ENCODE measurements at regions not wholly inside any gene's neighbourhood (a gene's known extent, or its start where the extent isn't known, plus 50 kb on each side); places are given as distances from the start of the nearest gene placed in this dataset.

DNA sequence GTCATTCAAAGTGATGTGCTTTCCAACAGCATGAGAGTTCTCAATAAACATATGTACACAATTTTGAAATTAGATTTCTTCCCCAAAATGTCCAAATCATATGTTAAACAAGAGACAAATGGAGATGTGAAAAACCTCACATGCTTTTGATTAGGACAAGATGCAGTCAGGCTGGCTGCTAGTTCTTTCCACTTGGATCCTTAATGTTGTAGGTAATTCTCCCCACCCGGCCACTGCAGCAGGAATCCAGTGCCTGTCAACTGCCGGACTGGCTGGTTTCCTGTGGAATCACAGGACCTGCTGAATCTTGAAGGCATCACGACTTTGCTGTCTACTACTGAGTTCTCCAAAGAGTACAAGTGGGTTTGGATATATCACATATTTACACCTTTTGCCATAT is 138.6 kb upstream of the AKR1E2 start:
- no peak for DNase-seq

DNA sequence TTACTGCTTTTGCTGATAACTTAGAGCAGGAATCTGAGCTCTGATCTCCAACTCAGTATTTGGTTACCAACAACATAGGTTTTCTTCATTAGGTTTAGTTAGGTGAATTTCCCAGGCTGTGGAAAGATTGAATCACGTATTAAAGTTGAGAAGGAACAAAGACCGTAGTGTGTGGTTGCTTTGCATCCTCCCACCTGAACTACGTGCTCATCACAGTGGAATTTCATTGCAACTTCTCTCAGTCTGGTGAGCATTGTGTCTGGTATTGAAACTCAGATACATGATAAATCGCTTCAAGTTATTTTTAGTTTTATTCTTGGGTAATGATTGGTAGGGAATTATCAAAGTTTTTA is 139.4 kb upstream of the AKR1E2 start:
- no peak for DNase-seq

DNA sequence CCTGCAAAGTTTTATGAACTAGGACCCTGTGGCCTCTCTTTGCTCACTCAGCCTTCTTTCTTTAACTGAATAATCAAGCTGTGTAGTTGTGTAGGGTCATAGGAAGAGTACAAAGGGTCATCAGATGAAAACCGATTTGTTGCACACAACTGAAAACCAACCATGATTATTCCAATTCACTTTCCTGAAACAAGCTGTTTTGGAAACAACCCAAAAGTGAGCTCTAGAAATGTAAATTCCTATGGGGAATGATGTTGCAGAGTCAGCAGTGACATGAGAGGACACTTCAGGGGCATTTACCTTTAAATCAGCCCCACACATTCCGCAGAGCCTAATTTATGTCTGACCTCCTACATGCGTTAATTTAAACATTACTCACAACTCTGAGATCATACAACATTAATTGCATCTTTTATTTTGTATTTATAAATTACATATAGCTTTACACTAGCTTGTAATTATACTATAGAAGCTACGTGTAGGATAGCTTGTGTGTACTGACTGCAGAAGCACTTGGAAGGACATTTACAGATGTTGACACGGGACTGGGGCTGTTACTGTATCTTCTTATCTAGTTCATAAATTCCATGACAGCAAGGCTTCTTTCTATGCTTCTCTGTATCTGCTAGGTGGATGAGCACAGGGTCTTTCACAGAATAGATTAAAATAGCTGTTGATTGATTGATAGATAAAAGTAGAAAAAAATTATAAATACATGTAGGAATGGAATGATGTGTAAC is 139.9 kb upstream of the AKR1E2 start:
- DNase-seq = no peak

DNA sequence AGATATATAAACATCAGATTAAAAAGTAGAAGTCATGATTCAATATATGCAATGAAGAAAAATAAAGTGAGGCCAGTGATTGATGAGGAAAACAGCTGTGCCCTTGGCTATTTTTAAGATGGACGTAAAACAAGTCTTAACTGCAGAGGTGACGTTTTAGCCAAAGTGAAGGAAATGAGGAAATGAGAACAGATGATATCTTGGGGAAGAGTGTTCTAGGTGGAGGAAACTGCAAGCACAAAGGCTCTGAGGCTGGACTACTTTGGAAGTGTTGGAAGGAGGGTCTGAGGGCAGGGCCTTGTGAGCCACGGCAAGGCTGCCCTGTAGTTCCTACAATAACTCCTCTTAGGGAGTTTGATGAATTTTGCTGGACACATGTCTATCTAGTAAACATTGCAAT is 140.5 kb upstream of the AKR1E2 start:
- DNase-seq = no peak

DNA sequence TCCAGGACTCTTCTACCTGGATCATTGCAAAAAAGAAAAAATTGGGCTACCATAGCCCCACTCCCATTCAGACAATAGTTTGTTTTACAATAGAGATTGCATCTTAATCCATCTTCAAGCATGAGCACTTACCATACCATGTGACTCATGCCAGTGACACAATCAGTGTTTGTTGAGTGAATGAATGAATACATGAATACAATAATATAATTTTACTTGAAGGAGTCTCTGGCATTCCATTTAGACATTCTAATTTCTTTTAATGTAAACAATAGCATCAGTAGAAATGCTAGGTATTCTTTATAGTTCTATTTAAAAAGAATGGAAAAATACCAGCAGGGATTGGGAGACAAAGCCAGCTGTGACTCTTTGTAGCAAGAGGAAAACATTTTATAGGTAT is 141.6 kb upstream of the AKR1E2 start:
- no peak for DNase-seq

DNA sequence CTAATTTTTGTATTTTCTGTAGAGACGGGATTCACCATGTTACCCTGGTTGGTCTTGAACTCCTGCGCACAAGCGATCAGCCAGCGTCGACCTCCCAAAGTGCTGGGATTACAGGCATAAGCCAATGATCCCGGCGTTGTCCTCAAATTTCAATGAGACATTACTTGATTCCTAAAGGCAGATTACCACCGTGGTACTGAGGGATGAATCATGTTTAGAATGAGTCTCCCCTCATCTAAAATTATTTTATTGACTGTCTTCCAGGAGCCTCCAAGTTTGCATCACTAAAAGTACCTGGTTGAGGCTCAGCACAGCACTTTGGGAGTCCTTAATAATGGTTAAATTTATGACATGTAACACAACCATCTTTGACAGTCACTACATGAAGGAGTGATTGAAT is 142.2 kb upstream of the AKR1E2 start:
- no peak for DNase-seq

DNA sequence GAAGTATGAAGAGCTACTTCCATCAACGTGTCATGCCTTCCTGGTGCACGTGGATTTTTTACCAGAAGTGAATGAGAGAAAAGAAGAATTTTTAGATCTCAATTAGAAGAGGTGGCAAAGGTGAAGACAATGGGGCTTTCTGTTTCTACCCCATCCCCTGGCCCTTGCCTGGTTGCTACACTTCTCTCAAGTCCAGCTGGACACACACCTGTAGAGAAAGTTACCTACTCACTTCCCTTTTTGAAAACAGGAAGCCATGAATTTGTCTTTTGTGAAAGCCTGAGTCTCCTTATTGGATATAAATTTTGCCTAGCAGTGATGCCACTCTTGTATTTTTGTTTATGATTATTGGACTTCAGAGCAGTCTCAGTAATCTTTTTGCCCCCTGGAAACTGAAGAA is 142.9 kb upstream of the AKR1E2 start:
- DNase-seq = no peak

DNA sequence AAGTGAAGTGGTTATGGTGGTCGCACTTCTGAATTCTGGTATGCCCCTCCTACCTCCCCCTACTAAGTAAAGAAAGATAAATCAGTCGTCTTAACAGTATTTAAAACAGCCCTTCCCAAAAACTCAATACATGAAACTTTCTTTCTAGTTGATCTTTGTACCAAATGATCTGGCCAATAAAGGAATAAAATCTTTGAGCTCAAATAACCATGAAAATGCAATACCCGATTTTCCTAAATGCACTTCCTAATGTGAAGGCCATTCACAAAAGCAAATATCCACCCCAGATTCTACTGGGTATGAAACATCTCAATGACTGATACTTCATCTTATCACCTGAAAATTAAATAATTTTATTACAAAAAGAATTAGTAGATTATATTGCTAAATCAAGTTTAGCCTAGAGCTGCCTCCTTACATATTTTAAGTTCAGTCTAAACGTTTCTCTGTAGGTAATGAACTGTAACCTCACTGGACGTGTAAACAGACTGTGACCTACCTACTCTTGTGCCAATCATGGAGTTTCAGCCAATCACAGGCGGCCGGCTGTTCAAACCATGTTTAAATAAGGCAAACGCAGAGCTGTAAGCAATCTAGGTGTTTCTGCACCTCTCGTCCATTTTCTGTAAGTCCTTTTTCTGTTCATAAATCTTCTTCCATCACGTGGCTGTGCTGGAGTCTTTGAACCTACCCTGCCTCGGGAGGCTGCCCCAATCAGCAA is 146.9 kb upstream of the AKR1E2 start:
- no peak for DNase-seq

DNA sequence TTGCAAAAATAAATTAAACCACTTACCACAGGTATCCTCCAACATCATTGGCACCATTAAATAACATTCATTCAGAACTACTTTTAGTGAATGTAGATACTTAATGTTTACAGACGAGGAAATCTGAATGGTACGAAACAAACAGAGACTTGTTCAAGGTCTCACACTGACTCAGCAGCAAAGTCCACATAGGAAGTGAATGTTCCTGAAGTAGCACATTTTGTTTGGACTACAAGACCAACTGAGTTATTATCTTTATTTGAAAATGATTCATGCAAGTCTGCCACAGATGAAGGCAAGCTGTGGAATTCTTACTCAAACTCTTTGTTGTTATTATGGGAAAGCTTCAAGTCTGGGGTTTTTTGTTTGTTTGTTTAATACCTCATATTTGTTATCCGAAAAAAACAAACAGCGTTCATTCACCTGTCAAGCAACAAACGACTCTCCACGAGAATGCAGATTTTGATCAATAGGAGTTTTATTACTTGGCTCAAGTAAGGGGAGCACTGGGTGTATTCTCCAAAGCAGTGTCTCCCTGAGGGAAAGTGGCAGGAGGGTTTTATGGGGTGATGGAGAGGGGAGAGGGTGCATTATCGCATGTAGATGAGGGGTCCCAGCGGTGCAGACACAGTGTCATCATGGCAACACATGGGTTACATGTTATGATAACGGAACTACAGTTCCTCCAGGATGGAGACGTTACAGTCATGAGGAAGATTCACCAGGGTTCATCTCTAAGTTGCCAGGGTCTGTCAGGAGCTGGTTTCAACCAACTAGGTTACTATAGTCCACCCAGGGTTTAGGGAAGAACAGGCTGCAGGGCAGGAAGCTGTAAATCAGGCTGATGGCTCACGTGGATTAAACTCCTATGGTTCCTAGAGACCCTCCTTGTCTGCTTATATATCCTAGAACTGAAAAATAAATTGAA is 147.7 kb upstream of the AKR1E2 start:
- no peak for DNase-seq

DNA sequence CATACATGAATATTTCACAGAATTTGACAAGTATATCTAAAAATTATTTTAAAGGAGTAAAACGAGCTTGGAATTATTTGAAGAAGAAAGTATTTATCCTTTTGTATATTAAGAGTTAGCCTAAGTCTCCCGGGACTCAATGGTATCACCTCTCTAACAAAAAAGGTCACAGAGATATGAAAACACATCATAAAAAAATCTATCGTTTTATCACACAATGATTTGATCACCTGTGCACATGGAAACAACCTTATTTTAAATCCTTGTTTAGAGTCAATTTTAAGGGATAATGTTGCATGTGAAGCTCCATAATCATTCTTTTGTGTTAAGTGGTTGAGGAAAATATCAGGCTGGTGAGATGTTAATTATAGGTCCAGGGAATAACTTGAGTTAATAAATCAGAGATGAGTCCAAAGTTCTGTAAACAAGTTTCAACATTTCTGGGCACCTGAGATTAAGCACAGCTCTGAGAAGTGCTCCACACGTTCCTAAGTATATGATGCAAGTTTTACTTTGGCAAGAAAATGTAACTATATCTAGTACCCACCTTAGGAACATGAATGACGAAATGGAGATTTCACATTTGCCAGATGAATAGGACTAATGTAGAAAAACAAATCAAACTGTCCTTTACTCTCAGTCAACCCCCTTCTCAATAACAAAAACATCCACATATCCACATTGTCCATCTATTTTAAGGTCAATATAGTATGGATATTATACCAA is 148.5 kb upstream of the AKR1E2 start:
- no peak for DNase-seq

DNA sequence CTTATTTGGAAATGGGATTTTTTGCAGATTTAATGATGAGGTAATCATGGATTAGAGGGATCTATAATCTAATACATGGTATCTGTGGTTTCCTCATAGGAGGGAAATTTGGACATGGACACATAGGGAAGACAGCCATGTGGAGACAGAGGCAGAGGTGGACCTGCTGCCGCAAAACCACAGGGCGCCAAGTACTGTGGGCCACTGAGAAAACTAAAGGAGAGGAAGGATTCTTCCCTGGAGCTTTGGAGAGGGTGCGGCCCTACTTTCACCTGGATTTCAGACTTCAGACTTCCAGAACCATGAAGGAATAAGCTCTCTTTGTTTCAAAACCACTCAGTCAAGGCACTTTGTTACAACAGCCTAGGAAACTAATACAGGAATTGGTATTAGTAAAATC is 149.4 kb upstream of the AKR1E2 start:
- no peak for DNase-seq

DNA sequence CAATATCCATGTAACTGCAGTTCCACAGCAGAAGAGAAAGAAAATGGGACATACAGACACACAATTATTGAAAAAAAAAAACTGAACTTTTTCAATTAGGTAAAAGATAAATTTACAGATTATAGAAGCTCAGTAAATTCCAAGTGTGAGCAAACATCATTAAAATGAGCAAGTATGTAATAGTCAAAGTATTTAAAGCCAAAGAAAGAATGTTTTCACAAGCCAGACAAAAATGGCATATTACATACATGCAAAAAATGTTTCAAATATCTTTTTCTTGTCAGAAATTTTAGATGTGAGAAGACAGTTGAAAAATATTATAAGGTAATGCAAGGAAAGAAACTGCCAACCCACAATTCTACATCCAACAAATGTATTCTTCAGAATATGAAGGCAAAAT is 150.2 kb upstream of the AKR1E2 start:
- DNase-seq = no peak

DNA sequence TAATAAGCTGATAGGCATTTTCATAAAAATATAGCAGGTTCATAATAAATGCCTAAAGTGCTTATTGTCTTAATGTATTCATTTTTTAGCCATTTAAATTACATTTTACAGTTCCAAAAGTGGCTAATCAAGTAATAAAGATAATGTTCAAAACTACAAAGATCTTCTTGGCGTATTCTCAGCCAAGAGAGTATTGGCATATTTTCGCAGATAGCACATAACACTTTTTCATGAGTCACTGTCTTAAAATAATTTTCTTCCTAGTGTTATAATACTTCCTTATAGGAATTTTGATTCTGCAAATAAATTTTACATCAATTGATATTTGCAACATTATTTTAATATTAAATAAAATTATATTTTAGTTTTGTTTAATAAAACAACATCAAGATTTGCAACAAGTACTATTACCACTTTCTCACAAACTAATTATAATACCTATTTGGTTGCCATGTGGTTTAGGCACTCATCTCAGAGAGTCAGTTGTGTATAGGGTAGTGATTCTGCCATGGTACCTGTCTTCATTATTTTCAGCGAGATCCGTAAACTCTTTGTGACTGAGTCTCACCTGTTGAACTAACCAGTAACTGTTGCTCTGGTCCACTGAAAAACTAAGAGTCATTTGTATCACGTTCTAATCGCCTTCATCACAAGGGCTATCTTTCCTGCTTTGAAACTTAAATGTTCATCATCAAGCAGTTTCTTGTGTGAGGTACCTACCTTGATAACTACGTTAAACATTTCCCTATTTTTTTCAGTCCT is 152.5 kb upstream of the AKR1E2 start:
- DNase-seq = no peak

DNA sequence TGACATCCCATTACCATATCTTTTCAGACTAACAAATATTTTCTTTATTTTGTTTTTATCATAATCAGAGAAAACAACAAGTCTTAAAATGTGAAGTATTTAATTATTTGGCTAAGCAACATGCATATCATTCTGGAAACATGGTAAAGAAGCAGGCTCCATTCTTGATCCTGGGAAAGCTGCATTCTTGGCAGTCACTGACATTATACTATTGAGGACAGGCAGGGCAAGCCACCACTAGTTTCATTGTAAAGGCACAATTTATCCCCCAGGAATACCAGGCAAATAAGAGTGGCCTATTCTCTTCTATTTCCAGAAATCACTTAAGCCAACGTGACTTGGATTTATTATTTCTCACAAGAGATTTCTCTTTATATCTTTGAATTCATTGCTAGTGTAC is 153.8 kb upstream of the AKR1E2 start:
- DNase-seq = no peak

DNA sequence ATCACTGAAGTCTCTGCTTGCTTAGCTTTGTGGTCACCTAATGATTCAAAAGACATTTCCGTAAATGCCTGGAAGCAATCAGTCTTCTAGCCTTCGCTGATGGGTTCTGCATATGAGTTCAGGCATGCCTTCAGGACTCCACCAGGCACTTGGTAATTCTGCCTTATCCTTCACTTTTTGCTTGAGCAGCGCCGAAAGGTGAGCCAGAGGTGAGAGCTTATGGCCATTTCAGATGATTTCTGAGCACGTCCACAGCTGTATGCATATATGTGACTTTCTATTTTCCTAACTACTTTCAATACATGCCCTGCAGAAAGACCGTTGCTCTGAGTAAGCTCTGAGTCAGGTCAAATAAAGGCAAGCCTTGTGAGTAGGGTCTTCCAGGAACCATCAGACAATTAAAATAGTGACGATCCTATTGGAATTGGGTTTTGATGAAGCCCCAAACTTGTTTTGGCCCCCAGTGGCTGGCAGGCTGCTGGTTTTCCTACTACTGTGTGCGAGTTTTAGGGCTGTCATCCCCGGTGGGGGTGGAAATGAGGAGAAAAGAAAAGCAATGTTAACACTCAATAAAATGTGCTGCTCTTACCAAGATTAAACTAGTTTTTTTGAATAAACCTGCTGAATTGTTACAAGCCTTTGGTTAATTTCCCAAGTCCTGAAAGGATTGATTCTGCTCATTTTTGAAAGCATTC is 154.4 kb upstream of the AKR1E2 start:
- no peak for DNase-seq

DNA sequence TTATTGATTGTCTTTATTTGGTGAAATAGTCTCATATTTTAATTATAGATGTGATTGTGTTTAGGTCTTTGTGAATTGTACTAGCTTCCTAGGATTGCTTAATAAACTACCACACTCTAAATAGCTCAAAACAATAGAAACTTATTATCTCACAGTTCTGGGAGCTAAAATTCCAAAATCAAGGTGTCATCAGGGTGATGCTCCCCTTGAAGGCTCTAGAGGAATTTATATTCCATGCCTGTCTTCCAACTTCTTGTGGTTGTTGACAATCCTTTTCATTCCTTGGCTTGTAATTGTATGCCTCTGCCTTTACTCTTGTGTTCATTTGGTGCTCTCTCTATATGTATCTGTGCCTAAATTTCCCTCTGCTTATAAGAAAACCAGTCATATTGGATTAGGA is 155.3 kb upstream of the AKR1E2 start:
- no peak for DNase-seq

DNA sequence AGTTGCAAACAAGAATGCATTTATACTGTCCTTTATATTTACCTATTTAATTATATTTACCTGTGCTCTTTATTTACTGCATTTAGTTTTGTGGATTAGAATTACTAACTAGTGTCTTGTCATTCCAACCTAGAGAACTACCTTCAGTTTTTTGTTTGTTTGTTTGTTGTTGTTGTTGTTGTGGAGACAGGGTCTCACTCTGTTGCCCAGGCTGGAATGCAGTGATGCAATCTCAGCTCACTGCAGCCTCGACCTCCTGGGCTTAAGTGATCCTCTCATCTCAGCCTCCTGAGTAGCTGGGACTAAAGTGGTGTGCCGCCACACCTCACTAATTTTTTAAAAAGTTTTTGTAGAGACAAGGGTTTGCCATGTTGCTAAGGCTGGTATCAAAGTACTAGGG is 156.4 kb upstream of the AKR1E2 start:
- DNase-seq = no peak

DNA sequence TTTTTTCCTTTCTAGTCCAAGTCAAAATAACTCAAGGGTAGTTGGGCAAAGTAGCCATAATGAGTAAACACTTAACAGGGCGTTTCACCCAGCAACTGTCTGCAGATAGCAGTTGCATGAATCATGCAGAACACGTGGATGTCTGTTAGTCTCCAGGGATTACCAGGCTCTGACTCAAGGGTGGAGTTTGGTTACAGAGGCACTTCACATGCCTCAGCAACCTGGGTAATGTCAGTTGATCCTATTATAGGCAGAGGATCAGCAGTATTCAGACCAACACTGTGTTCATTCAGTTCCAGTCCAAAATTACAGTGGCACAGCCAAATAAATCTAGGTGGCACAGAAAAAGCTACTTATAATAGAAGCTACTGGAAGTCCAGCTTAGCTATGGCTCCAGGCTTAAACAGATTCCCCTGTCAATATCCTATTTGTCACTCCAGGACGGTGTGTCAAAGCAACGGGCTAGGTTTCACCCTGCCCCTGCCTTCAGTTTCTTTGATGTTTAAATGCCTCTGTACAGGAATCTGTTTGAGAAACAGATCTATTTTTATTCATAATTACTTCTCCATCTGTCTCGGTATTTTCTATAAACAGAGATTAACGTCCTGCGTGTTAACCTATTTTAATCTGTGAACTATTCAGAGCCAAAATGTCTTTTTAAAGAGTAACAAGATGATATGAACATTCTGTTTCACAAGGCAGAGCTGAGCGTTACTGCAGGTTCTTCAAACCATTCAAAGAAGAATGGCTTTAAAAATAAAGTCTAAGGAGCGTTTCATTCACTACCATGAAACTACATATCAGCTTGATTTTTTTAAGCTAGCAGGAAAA is 162.6 kb upstream of the AKR1E2 start:
- DNase-seq = no peak

DNA sequence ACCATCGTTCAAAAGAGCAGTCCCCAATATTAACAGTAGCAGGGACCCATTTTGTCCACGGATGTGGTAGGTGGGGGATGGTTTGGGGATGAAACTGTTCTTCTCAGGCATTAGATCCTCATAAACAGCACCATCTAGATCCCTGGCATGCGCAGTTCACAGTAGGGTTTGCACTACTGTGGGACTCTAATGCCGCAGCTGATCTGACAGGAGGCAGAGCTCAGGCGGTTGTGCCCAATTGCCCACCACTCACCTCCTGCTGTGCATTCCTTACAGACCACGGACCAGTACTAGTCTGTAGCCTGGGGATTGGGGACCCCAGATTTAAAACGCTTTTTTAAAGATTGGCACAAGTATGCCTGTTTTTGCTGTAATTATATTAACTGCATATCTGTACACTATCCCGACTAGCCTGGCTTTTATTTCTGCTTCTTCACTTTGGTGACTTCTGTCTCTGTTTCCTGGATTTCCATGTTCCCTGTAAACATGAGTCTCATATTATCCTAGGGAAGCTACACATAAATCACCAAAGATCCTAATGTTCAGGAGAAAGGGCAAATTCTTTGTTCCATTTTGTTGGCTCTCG is 163.3 kb upstream of the AKR1E2 start:
- DNase-seq = no peak

Measured in right kidney (tissue), 1 donor.